DLD1 (cell line): ENCODE measurements at regions not wholly inside any gene's neighbourhood (a gene's known extent, or its start where the extent isn't known, plus 50 kb on each side); places are given as distances from the start of the nearest gene placed in this dataset.

Experiments used
- in situ Hi-C: cut with HindIII; loops from 2 replicates; pipeline ENCODE4 v1.10.0; 2017; ENCODE audit warnings: low sequenced_read_pairs

GRCh38 chr3:104989878-104990277 lies 376.8 kb upstream of the ALCAM start:
- in situ Hi-C loops = no loop called here

- in situ Hi-C loops = no loop called here
These were observed 376.0 kb upstream of the ALCAM start for GRCh38 chr3:104990758-104991157.

- in situ Hi-C loops = no loop called here
These were observed 374.0 kb upstream of the ALCAM start for GRCh38 chr3:104992676-104993075.

GRCh38 chr3:105006164-105006563 lies 360.5 kb upstream of the ALCAM start:
- in situ Hi-C loops = no loop called here

GRCh38 chr3:105013657-105014056 lies 353.1 kb upstream of the ALCAM start:
- in situ Hi-C loops = no loop called here

- in situ Hi-C loops = no loop called here
These were observed 352.1 kb upstream of the ALCAM start for GRCh38 chr3:105014631-105015030.

- in situ Hi-C loops = no loop called here
These were observed 343.9 kb upstream of the ALCAM start for GRCh38 chr3:105022813-105023212.

- in situ Hi-C loops = no loop called here
These were observed 336.5 kb upstream of the ALCAM start for GRCh38 chr3:105030211-105030610.

- in situ Hi-C loops = no loop called here
These were observed 334.2 kb upstream of the ALCAM start for GRCh38 chr3:105032541-105032940.

GRCh38 chr3:105033081-105033480 lies 333.6 kb upstream of the ALCAM start:
- in situ Hi-C loops = no loop called here

- in situ Hi-C loops = no loop called here
These were observed 327.7 kb upstream of the ALCAM start for GRCh38 chr3:105039004-105039403.

- in situ Hi-C loops = no loop called here
These were observed 326.6 kb upstream of the ALCAM start for GRCh38 chr3:105040026-105040622.

- in situ Hi-C loops = no loop called here
These were observed 324.1 kb upstream of the ALCAM start for GRCh38 chr3:105042586-105042985.

- in situ Hi-C loops = no loop called here
These were observed 315.6 kb upstream of the ALCAM start for GRCh38 chr3:105051111-105051510.

- in situ Hi-C loops = no loop called here
These were observed 314.7 kb upstream of the ALCAM start for GRCh38 chr3:105051972-105052371.

GRCh38 chr3:105062853-105063252 lies 303.9 kb upstream of the ALCAM start:
- in situ Hi-C loops = no loop called here

- in situ Hi-C loops = no loop called here
These were observed 300.5 kb upstream of the ALCAM start for GRCh38 chr3:105065895-105066839.

- in situ Hi-C loops = no loop called here
These were observed 299.3 kb upstream of the ALCAM start for GRCh38 chr3:105067361-105067760.

- in situ Hi-C loops = no loop called here
These were observed 289.5 kb upstream of the ALCAM start for GRCh38 chr3:105077060-105077822.

GRCh38 chr3:105083945-105084344 lies 282.8 kb upstream of the ALCAM start:
- in situ Hi-C loops = no loop called here

- in situ Hi-C loops = no loop called here
These were observed 281.2 kb upstream of the ALCAM start for GRCh38 chr3:105085506-105085905.
